ENCODE measurements at regions not wholly inside any gene's neighbourhood (a gene's known extent, or its start where the extent isn't known, plus 50 kb on each side); places are given as distances from the start of the nearest gene placed in this dataset.

- CTCF ChIA-PET, result interaction anchor here (0.5 to 6.5 kb wide), 5 partner anchors 164 to 1393 kb away, joined by 3 to 65 read pairs (median 3); no protein-coding TSS in a partner anchor
- Histone ChIP-seq H3K4me3 (ENCODE audit: low read depth, low read length) (no peak overlapping the region), H3K9me3 (ENCODE audit: control insufficient read depth, insufficient read depth, low read depth, low read length) (no peaks in the 10 kb centered on the region), H3K36me3 (ENCODE audit: control insufficient read depth in 2 of 2, insufficient read depth in 1 of 2, low read length in 2 of 2) (no peaks in the 10 kb centered on the region), H3K27ac (ENCODE audit: extremely low read depth, low read depth, low read length) (no peak overlapping the region), H3K4me1 (ENCODE audit: control insufficient read depth, insufficient read depth, low read length) (no peaks in the 10 kb centered on the region)
- TF ChIP-seq ELK4 (IDR thresholded peaks at IDR 0.05; ENCODE audit: borderline replicate concordance, low read depth, low read length) (no peak), ZNF585B (tag by site-specific recombination; IDR thresholded peaks at IDR 0.05) (no peak), ZNF354C (tag by site-specific recombination; IDR thresholded peaks at IDR 0.05; ENCODE audit: borderline replicate concordance, low read depth) (no peak), ZNF692 (tag by site-specific recombination; IDR thresholded peaks at IDR 0.05) (no peak), ZNF266 (tag by site-specific recombination; IDR thresholded peaks at IDR 0.05; ENCODE audit: low read depth) (no peak), ZNF555 (tag by site-specific recombination; conservative IDR thresholded peaks at IDR 0.05) (no peak), ZNF596 (tag by site-specific recombination; IDR thresholded peaks at IDR 0.05) (no peak), ZNF16 (tag by site-specific recombination; IDR thresholded peaks at IDR 0.05; ENCODE audit: low read depth) (no peak), ZNF707 (tag by site-specific recombination; IDR thresholded peaks at IDR 0.05) (no peak)
- POLR2A ChIA-PET, result no interaction called here
These were observed 263.3 kb upstream of the CXCR4 start for GRCh38 chr2:136381245-136381644.

GRCh38 chr2:136378712-136379595 is 261.0 kb upstream of the CXCR4 start:
- H3K4me1 ChIP-seq (ENCODE audit: control insufficient read depth, insufficient read depth, low read length), result no peaks in the 10 kb centered on the region
- H3K36me3 ChIP-seq (ENCODE audit: control insufficient read depth in 2 of 2, insufficient read depth in 1 of 2, low read length in 2 of 2), result no peaks in the 10 kb centered on the region
- H3K27ac ChIP-seq (ENCODE audit: extremely low read depth, low read depth, low read length), result no peak overlapping the region
- no peak overlapping the region for H3K4me3 ChIP-seq (ENCODE audit: low read depth, low read length)
- no peaks in the 10 kb centered on the region for H3K9me3 ChIP-seq (ENCODE audit: control insufficient read depth, insufficient read depth, low read depth, low read length)
- CTCF ChIA-PET, result interaction anchor here (0.6 to 3.8 kb wide), 8 partner anchors 8 to 573 kb away, joined by 3 to 46 read pairs (median 3); no protein-coding TSS in a partner anchor
- POLR2A ChIA-PET, result no interaction called here
- no peak for TF ChIP-seq ZNF24 (tag by site-specific recombination; IDR thresholded peaks at IDR 0.05)
- no peak for TF ChIP-seq KLF7 (tag by site-specific recombination; IDR thresholded peaks at IDR 0.05; ENCODE audit: borderline replicate concordance)
- TF ChIP-seq, protein P1, sequence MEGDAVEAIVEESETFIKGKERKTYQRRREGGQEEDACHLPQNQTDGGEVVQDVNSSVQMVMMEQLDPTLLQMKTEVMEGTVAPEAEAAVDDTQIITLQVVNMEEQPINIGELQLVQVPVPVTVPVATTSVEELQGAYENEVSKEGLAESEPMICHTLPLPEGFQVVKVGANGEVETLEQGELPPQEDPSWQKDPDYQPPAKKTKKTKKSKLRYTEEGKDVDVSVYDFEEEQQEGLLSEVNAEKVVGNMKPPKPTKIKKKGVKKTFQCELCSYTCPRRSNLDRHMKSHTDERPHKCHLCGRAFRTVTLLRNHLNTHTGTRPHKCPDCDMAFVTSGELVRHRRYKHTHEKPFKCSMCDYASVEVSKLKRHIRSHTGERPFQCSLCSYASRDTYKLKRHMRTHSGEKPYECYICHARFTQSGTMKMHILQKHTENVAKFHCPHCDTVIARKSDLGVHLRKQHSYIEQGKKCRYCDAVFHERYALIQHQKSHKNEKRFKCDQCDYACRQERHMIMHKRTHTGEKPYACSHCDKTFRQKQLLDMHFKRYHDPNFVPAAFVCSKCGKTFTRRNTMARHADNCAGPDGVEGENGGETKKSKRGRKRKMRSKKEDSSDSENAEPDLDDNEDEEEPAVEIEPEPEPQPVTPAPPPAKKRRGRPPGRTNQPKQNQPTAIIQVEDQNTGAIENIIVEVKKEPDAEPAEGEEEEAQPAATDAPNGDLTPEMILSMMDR (tag by site-specific recombination; IDR thresholded peaks at IDR 0.05), result peak; percentile 54
- peak; percentile 80 for TF ChIP-seq ZNF654 (tag by site-specific recombination; IDR thresholded peaks at IDR 0.05; ENCODE audit: low read depth)
- TF ChIP-seq ZNF514 (tag by site-specific recombination; IDR thresholded peaks at IDR 0.05), result no peak
- no peak for TF ChIP-seq ZNF776 (tag by site-specific recombination; IDR thresholded peaks at IDR 0.05; ENCODE audit: borderline replicate concordance)
- 0 out of 2 replicates have a peak, but pooled peaks have one; percentile 47 for TF ChIP-seq ZNF660 (tag by site-specific recombination; IDR thresholded peaks at IDR 0.05)
- no peak for TF ChIP-seq PRDM1 (tag by site-specific recombination; IDR thresholded peaks at IDR 0.05)
- no peak for TF ChIP-seq ZNF747 (tag by site-specific recombination; IDR thresholded peaks at IDR 0.05)
- no peak for TF ChIP-seq ZNF10 (tag by site-specific recombination; IDR thresholded peaks at IDR 0.05)
- TF ChIP-seq, protein P2, sequence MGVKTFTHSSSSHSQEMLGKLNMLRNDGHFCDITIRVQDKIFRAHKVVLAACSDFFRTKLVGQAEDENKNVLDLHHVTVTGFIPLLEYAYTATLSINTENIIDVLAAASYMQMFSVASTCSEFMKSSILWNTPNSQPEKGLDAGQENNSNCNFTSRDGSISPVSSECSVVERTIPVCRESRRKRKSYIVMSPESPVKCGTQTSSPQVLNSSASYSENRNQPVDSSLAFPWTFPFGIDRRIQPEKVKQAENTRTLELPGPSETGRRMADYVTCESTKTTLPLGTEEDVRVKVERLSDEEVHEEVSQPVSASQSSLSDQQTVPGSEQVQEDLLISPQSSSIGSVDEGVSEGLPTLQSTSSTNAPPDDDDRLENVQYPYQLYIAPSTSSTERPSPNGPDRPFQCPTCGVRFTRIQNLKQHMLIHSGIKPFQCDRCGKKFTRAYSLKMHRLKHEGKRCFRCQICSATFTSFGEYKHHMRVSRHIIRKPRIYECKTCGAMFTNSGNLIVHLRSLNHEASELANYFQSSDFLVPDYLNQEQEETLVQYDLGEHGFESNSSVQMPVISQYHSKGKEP (tag by site-specific recombination; IDR thresholded peaks at IDR 0.05), result peak; percentile 74; the same call in 1 of the 2 replicates
